Stimulated activated CD8-positive, alpha-beta memory T cell treated with anti-CD3 and anti-CD28 coated beads, Interleukin-4, amount 100 ng/mL, for 48 hours (primary cell): ENCODE measurements at regions not wholly inside any gene's neighbourhood (a gene's known extent, or its start where the extent isn't known, plus 50 kb on each side); places are given as distances from the start of the nearest gene placed in this dataset.

ENCODE experiments used
- DNase-seq: peaks from one replicate; pipeline ENCODE4 v3.0.0-alpha.2; 2020

- DNase-seq, result no peak
These were observed 629.7 kb upstream of the FZD8 start for GRCh38 chr10:36271627-36272340.

DNA sequence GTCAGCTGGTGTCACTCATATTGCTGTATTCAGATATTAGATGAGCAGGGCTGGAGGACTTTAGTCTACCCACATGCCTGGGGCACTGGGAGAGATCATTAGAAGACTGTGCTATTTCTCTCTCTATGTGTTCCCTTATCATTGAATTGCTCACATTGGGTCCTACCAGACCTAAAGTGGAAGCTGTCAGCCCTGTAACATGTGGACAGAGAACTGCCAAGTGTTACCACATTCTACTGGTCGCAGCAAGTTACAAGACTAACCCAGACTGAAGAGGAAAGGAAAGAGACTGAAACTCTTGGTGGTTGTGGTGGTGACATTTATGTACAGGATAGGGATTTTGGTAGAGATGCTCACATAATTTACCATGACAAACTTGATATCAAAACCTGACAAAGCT lies 627.1 kb upstream of the FZD8 start:
- DNase-seq, result no peak

DNA sequence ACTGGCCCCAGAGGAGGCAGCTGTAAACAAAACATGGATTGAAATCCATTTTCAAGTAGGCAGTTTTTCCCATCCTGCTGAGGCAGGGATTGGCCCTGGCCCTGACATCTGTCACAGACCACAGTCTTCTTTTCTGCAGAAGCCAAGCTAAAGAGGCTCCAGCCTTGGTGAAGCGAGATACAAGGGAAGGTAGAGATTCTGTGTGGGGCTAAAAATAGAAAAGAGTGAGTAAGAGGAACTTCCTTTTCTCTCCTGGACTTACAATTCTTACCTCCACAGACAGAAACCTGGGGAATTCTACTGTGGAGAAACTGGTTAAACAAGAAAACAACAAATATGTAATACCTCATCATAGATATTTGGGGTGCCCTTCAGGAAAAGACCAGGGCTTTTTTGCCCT lies 624.8 kb upstream of the FZD8 start:
- DNase-seq, result no peak

DNA sequence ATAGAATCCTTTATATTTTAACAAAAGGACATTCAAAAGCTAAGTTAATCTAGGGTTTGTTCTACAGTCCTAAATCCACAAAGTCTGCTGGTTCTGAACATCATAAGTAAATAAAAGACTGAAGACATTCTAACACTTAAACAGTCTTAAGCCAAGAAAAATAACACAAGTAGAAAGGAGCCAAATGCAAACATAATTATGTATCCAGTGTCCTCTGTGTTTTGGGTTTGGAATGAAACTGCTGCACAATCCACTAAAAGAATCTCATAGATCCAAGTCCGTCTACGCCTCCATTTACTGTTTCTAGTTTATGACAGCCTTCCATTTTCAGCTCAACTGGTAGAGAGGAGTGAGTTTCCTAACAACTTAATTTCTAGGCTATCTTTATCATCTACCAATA lies 623.6 kb upstream of the FZD8 start:
- no peak for DNase-seq

GRCh38 chr10:36263871-36264270 lies 621.8 kb upstream of the FZD8 start:
- no peak for DNase-seq

DNA sequence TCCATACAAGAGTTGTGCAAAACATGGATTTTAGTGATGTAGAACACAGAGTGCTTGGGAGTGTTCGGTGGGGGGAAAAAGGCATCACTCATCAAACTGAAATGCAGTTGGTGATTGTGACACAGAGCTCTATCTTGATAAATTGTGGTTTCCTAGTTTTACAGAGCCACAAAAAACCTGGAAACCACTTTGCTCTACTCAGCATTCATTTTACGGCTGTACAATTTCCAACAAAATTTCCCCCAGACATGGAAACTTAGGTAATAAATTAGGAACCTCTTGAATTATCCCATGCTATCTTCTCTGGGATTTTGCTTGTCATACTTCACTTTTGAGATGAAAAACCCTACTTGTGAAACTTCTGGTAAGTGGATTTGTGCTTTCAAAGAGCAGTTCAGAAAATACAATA lies 614.9 kb upstream of the FZD8 start:
- no peak for DNase-seq

- DNase-seq, result no peak
These were observed 614.1 kb upstream of the FZD8 start for GRCh38 chr10:36256166-36256565.

GRCh38 chr10:36254199-36254598 lies 612.1 kb upstream of the FZD8 start:
- DNase-seq, result no peak

- DNase-seq, result no peak
These were observed 611.6 kb upstream of the FZD8 start for GRCh38 chr10:36253731-36254130.

DNA sequence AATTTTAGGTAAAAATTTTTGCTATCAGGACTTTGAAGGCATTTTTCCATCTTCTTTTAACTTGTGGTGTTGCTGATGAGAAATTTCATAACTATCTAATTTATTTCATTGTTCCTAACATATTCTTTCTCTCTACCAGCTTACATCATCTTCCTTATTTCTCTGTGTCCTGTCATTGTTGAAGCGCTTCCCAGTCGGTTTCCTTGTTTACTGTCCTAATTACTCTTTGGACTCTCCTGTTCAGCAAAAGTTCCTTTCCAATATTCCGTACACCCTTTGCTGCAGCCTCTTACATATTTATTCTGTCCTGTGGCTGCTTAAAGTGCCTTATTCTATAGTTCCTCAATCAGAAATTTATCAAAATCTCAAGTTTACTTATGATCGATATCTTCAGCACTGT lies 609.0 kb upstream of the FZD8 start:
- DNase-seq, result no peak

- DNase-seq, result no peak
These were observed 606.3 kb upstream of the FZD8 start for GRCh38 chr10:36248304-36248981.

GRCh38 chr10:36247478-36247877 lies 605.4 kb upstream of the FZD8 start:
- no peak for DNase-seq

DNA sequence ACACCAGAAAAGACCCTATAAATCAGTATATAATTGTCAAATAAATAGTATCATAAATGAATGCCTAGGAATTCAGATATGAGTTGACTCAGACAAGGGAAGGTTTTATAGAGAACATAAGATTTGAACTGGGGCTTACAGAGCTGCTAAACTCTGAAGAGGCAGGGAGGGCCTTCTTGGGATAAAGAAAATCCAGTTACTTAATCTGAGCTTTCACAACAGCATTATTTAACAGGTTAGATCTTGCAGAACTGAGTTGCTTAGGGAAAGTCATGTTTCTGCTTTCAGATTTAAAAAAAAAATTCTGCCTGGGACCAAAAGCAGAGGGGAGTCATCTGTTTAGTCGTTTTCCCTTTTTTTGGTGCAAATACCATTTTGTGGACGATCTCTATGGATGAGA lies 594.8 kb upstream of the FZD8 start:
- no peak for DNase-seq

- DNase-seq, result no peak
These were observed 594.2 kb upstream of the FZD8 start for GRCh38 chr10:36236341-36236740.

GRCh38 chr10:36232935-36233334 lies 590.8 kb upstream of the FZD8 start:
- no peak for DNase-seq

DNA sequence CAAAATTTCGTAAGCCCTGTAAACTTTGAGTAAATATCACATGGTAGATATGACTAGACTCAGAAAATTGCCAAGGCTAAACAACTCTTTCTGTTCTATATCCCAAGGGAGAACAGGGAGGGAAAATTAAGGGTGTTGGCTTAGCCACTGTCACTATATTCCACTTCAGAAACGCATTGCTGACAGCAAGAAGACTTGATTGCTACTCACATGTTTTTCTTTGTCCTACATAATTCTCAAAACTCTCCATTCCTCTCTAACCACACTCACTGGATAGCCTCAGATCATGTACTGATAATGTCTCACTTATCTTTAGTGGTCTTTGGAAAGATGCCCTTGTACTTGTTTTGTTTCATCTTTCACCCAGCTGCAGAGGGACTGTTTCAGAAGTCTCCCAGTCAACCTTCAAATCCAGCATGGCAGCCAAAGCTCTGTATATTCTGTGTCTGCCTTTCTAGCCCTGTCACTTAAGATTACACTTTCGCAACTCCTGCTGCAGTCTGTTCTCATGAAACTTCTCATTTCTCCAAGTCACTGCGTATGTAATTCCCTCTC lies 582.4 kb upstream of the FZD8 start:
- DNase-seq, result no peak

DNA sequence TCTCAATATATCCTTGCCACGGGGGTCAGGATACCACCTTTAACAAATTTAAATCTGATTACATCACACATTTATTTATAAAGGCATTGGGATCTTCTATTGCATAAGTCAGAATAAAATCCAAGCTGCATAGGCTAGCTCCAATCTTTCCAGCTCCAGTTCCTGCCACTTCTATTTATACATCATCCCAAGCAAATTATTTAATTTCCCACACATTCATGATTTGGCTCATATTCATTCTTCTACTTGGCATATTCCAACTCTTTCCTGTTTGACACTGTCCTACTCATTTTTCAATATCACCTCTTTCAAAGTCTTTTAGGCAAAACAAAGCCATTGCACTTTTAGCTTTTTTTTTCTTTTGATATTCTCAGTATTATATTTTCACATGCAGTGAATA lies 579.0 kb upstream of the FZD8 start:
- DNase-seq, result no peak

DNA sequence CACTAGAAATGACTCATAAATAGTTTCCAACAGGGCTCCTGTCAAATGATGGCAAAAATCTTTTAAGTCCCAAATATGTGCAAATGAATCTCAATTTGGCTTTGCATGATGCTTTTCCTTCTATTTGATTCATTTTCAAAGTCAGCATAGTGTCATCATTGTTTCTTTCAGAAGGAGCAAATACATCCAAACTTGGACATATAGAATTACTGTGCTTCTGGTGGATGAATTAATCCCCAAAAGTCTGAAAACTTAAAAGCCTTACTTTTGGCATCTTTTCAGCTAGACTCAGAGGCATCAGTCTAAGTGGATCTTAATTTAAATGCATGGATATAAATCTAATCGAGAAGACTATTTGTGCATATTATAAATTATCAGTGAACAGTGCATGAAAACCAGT lies 578.1 kb upstream of the FZD8 start:
- no peak for DNase-seq

DNA sequence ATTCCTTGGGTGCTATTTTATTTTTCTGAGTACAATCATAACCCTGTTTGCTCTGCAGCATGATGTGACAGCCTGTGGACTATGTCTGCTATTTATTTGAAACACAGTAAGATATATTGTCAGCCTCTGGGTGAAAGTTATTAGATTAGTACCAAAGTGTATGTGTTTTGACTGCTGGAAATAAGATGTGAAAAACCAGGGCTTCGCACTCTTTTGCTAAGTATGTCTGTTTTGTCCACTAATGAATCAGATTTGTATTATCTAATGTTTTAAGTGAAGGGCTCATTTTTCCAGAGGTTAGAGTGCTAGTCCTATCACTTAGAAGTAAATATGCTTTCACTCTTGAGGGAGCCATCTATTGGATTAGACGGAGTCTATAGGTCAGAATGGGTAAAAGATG lies 569.8 kb upstream of the FZD8 start:
- DNase-seq, result no peak

DNA sequence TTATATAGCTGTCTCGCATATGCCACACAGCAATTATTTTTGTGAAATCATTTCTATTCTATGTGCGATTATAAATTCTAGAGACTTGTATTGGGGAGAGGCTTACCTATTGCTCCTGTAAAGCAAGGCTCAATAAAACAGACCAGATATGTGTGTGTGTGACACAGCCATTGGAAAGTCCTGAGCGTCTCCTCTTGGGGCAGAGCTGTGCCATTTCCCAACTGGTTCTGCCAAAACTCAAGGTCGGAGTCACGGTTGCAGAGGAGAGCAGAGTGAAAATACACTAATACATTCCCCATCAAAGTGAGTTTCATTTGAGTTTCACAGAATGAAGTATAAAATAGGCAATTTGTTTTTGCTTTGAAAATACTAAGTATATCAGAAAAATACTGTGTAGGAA lies 567.4 kb upstream of the FZD8 start:
- no peak for DNase-seq

- no peak for DNase-seq
These were observed 560.8 kb upstream of the FZD8 start for GRCh38 chr10:36202881-36203280.

DNA sequence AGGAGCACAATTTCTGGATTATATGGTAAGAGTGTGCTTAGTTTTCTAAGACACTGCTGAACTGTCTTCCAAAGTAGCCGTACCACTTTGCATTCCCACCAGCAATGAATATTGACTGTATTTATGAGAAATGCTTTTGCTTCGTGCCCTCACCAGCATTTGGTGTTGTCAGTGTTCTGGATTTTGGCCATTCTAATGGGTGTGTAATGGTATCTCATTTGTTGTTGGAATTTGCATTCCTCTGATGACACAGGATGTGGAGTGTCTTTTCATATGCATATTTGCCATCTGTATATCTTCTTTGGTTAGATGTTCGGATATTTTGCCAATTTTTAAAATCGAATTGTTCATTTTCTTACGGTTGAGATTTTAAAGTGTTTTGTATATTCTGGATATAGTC lies 558.5 kb upstream of the FZD8 start:
- no peak for DNase-seq

DNA sequence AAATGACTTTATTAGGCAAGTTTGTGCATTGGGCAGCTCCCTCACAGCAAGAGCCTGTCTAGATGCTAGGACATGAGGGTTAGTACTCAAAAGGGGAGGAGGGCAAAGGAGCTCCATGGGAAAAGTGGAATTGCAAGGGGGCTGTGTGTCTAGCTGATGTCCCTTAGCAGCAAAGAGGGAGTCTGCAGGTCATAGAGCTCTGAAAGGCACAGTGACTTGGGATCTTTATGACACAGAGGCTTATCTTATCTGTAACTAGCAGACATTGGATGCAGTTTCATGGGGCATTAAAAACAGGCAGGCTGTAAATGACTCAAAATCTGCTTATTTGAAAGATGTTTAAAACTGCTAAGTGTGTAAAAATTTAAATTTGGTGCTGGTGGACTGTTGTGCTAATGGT lies 556.2 kb upstream of the FZD8 start:
- DNase-seq, result no peak

GRCh38 chr10:36195364-36195763 lies 553.3 kb upstream of the FZD8 start:
- no peak for DNase-seq

GRCh38 chr10:36194276-36194675 lies 552.2 kb upstream of the FZD8 start:
- no peak for DNase-seq
